ENCODE measurements at regions not wholly inside any gene's neighbourhood (a gene's known extent, or its start where the extent isn't known, plus 50 kb on each side); places are given as distances from the start of the nearest gene placed in this dataset.

DNA sequence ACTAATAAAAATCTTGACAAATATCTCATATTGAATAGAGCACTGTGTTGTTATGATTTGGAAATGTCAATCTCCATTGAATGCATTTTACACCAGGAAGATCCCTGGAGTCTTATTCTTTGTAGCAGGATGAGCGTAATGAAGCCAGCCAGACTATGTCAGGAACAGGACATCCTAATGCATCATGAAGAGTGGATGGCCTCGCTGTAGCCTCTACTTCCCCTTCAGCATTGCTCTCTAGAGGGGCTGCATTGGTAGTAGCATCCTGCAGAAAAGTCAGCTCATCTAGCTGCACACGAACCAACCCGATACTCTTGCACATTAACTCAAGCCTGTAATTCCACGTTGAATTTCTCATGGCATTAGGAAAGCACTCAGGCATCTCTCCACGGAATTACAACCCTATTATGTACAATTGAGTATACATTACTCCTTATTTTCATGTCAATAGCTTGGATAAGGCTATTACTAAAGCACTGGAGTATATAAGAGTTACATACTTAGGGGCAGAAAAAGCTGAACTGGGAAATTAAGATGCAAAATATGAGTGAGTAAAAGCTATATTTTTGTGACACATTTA lies 76.1 kb downstream of the CMPK2 start:
- POLR2A ChIA-PET, result interaction anchor here (2.7 kb wide), 1 partner anchor 8 kb away, joined by 7 read pairs; no protein-coding TSS in a partner anchor
- CTCF ChIA-PET, result interaction anchor here (0.5 to 1.2 kb wide), 5 partner anchors 15 to 266 kb away, joined by 3 to 8 read pairs (median 3); no protein-coding TSS in a partner anchor
- TF ChIP-seq, protein P1, sequence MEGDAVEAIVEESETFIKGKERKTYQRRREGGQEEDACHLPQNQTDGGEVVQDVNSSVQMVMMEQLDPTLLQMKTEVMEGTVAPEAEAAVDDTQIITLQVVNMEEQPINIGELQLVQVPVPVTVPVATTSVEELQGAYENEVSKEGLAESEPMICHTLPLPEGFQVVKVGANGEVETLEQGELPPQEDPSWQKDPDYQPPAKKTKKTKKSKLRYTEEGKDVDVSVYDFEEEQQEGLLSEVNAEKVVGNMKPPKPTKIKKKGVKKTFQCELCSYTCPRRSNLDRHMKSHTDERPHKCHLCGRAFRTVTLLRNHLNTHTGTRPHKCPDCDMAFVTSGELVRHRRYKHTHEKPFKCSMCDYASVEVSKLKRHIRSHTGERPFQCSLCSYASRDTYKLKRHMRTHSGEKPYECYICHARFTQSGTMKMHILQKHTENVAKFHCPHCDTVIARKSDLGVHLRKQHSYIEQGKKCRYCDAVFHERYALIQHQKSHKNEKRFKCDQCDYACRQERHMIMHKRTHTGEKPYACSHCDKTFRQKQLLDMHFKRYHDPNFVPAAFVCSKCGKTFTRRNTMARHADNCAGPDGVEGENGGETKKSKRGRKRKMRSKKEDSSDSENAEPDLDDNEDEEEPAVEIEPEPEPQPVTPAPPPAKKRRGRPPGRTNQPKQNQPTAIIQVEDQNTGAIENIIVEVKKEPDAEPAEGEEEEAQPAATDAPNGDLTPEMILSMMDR (IDR thresholded peaks at IDR 0.05; ENCODE audit: unreplicated experiment), result no peak
- Mint-ChIP-seq H3K27me3 (ENCODE audit: insufficient read depth, unreplicated experiment) (no peaks in the 10 kb centered on the region), H3K4me1 (ENCODE audit: insufficient read depth, unreplicated experiment) (peaks cover 16% of the 10 kb centered on the region), H3K4me3 (ENCODE audit: unreplicated experiment) (no peak overlapping the region), H3K36me3 (ENCODE audit: insufficient read depth, unreplicated experiment) (peaks cover 6% of the 10 kb centered on the region), H3K27ac (ENCODE audit: low read depth, unreplicated experiment) (no peak overlapping the region), H3K9me3 (ENCODE audit: unreplicated experiment) (peaks cover 8% of the 10 kb centered on the region)
- intact Hi-C loops (cut with micrococcal nuclease), result no loop called here
- DNase-seq (ENCODE audit: unreplicated experiment), result no peak
- BruUV-seq (replicated peaks), result no TSS peak

DNA sequence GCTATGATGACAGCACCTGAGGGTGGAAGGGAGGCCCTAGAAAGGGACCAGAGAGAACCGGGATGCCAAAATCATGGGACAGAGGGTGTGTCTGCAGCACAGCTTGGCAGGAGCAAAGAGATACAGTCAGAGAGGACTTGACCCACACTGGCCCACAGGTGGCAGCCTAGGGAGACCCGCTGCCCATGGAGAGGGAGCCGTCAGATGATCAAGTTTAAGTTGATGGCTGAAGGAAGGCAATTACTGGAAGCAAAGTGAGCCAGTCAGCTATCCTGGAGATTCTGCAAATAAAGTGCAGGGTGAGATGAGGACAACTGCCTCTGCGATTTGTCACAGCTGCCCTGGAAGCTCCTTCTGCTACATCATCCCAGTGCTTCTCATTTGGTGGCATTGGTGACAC lies 74.0 kb downstream of the CMPK2 start:
- Mint-ChIP-seq H3K4me1 (ENCODE audit: insufficient read depth, unreplicated experiment) (peaks cover 16% of the 10 kb centered on the region), H3K27ac (ENCODE audit: low read depth, unreplicated experiment) (no peak overlapping the region), H3K4me3 (ENCODE audit: unreplicated experiment) (no peak overlapping the region), H3K36me3 (ENCODE audit: insufficient read depth, unreplicated experiment) (peaks cover 3% of the 10 kb centered on the region), H3K9me3 (ENCODE audit: unreplicated experiment) (peaks cover 8% of the 10 kb centered on the region), H3K27me3 (ENCODE audit: insufficient read depth, unreplicated experiment) (no peaks in the 10 kb centered on the region)
- POLR2A ChIA-PET, result no interaction called here
- no TSS peak for BruUV-seq (replicated peaks)
- no peak for DNase-seq (ENCODE audit: unreplicated experiment)
- intact Hi-C loops (cut with micrococcal nuclease), result no loop called here
- CTCF ChIA-PET, result interaction anchor here (0.7 to 1.1 kb wide), 2 partner anchors 13 to 1418 kb away, joined by 3 to 4 read pairs; no protein-coding TSS in a partner anchor
- TF ChIP-seq, protein P1 (IDR thresholded peaks at IDR 0.05; ENCODE audit: unreplicated experiment), result no peak

DNA sequence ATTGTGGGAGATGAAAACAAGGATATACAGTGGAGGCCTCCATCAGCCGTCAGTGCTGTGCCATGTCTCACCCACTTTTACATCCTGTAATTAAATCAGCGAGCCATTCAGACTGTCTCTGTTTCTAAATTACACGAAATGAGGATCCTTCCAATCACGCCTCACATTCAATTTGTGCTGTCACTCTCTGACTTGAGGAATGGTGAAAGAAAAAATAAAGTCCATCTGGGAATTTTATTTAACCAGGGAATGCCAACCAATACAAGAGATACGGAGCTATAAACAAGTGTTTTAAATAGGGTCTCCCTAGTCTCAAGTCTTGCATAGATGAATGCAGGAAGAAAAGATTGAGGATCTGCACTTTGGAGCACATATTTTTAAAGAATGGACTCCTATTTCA lies 72.8 kb downstream of the CMPK2 start:
- Mint-ChIP-seq H3K9me3 (ENCODE audit: unreplicated experiment) (peaks cover 8% of the 10 kb centered on the region), H3K27ac (ENCODE audit: low read depth, unreplicated experiment) (no peak overlapping the region), H3K4me3 (ENCODE audit: unreplicated experiment) (no peak overlapping the region), H3K27me3 (ENCODE audit: insufficient read depth, unreplicated experiment) (no peaks in the 10 kb centered on the region), H3K36me3 (ENCODE audit: insufficient read depth, unreplicated experiment) (no peaks in the 10 kb centered on the region), H3K4me1 (ENCODE audit: insufficient read depth, unreplicated experiment) (peaks cover 16% of the 10 kb centered on the region)
- BruUV-seq (replicated peaks), result no TSS peak
- ChIA-PET CTCF (interaction anchor here (0.9 to 1.5 kb wide), 3 partner anchors 14 to 941 kb away, joined by 3 to 4 read pairs (median 3); no protein-coding TSS in a partner anchor), POLR2A (interaction anchor here (0.6 to 1.5 kb wide), 6 partner anchors 9 to 261 kb away, joined by 3 to 5 read pairs (median 3); no protein-coding TSS in a partner anchor)
- TF ChIP-seq, protein P1 (IDR thresholded peaks at IDR 0.05; ENCODE audit: unreplicated experiment), result no peak
- intact Hi-C loops (cut with micrococcal nuclease), result no loop called here
- no peak for DNase-seq (ENCODE audit: unreplicated experiment)

DNA sequence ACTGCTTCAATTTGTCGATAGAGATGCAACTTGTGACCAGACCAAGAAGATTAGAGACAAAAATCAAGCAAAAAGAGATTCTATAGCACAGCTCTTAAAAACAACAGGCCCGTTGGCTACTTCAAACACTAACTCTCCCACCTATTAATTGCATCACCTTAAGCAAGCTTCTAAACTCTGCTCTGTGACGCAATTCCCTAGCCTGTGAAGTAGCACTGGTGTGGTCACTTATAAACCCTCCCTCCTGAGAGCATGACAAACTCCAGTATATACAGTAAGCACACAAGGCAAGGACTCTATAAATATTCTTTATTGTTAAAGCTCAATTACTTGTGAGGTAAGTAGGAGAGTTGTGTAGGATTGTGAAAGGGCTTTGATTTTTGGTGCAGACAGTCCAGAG lies 72.3 kb downstream of the CMPK2 start:
- intact Hi-C loops (cut with micrococcal nuclease), result no loop called here
- Mint-ChIP-seq H3K4me3 (ENCODE audit: unreplicated experiment) (no peak overlapping the region), H3K4me1 (ENCODE audit: insufficient read depth, unreplicated experiment) (peaks cover 16% of the 10 kb centered on the region), H3K9me3 (ENCODE audit: unreplicated experiment) (peaks cover 8% of the 10 kb centered on the region), H3K27ac (ENCODE audit: low read depth, unreplicated experiment) (peak overlapping the region; percentile 63), H3K27me3 (ENCODE audit: insufficient read depth, unreplicated experiment) (no peaks in the 10 kb centered on the region), H3K36me3 (ENCODE audit: insufficient read depth, unreplicated experiment) (no peaks in the 10 kb centered on the region)
- CTCF ChIA-PET, result interaction anchor here (0.9 to 1.5 kb wide), 3 partner anchors 13 to 942 kb away, joined by 3 to 4 read pairs (median 3); no protein-coding TSS in a partner anchor
- peak; percentile 79 for DNase-seq (ENCODE audit: unreplicated experiment)
- TF ChIP-seq, protein P1 (IDR thresholded peaks at IDR 0.05; ENCODE audit: unreplicated experiment), result no peak
- POLR2A ChIA-PET, result interaction anchor here (0.6 to 1.5 kb wide), 10 partner anchors 8 to 261 kb away, joined by 3 to 5 read pairs (median 3); no protein-coding TSS in a partner anchor
- BruUV-seq (replicated peaks), result no TSS peak

Data from MCF 10A (cell line).